GM23338 (cell line): ENCODE measurements at regions not wholly inside any gene's neighbourhood (a gene's known extent, or its start where the extent isn't known, plus 50 kb on each side); places are given as distances from the start of the nearest gene placed in this dataset.

ENCODE experiments used
- CTCF ChIP-seq, 2 experiments: fragments of 200-600 bp in 1 of 2; sonication (generic) in 1 of 2; conservative IDR thresholded peaks; 2 replicates each; pipeline versions ENCODE4 v1.5.1 to v1.6.1; 2016 to 2017; ENCODE audit warnings: antibody characterized with exemption in 2 of 2, low read depth in 2 of 2, mild to moderate bottlenecking in 2 of 2, moderate library complexity in 1 of 2
- ETS1 ChIP-seq: IDR thresholded peaks from 2 replicates; pipeline ENCODE4 v1.6.1; 2016; ENCODE audit warnings: antibody characterized with exemption
- EZH2 ChIP-seq: fragments of 200-600 bp; sonication (generic); IDR thresholded peaks from one replicate; pipeline ENCODE4 v1.8.0; 2017; ENCODE audit warnings: antibody characterized with exemption, mild to moderate bottlenecking, low read depth; ENCODE audit not compliant: unreplicated experiment
- EZH2phosphoT487 ChIP-seq: fragments of 200-600 bp; sonication (generic); IDR thresholded peaks from one replicate; pipeline ENCODE4 v1.8.1; 2018; ENCODE audit warnings: antibody characterized with exemption; ENCODE audit not compliant: unreplicated experiment
- NANOG ChIP-seq: IDR thresholded peaks from 2 replicates; pipeline ENCODE4 v1.6.1; 2016; ENCODE audit warnings: antibody characterized with exemption, borderline replicate concordance
- POLR2AphosphoS5 ChIP-seq: IDR thresholded peaks from 2 replicates; pipeline ENCODE4 v1.6.1; 2016; ENCODE audit warnings: antibody characterized with exemption, low read depth
- REST ChIP-seq: IDR thresholded peaks from one replicate; pipeline ENCODE4 v1.6.1; 2018; ENCODE audit warnings: antibody characterized with exemption; ENCODE audit not compliant: unreplicated experiment
- STAT1 ChIP-seq: IDR thresholded peaks from one replicate; pipeline ENCODE4 v1.6.1; 2016; ENCODE audit warnings: antibody characterized with exemption; ENCODE audit not compliant: unreplicated experiment

- no peak for TF ChIP-seq CTCF (conservative IDR thresholded peaks at IDR 0.05; ENCODE audit: low read depth in 2 of 2)
- no peak for TF ChIP-seq EZH2phosphoT487
- TF ChIP-seq REST: no peak
- TF ChIP-seq POLR2AphosphoS5: no peak
- no peak for TF ChIP-seq EZH2
- no peak for TF ChIP-seq STAT1
- TF ChIP-seq NANOG: no peak
- TF ChIP-seq ETS1: no peak
Observed at GRCh38 chr5:152205804-152206203, 199.3 kb downstream of the NMUR2 start.
